ENCODE measurements at regions not wholly inside any gene's neighbourhood (a gene's known extent, or its start where the extent isn't known, plus 50 kb on each side); places are given as distances from the start of the nearest gene placed in this dataset.

GRCh38 chr4:31026256-31026655 is 306.1 kb downstream of the PCDH7 start:
- no peaks in the 10 kb centered on the region for H3K27me3 ChIP-seq (ENCODE audit: insufficient read depth, low read length)
- POLR2A ChIA-PET = no interaction called here
- DNase-seq (ENCODE audit: low read depth, low spot score) = no peak
- no TSS peak for BruUV-seq (replicated peaks)
- intact Hi-C loops (cut with micrococcal nuclease) = loop anchor here (10.0 kb wide), 1 partner anchor 161 kb away; no protein-coding TSS in a partner anchor
- H3K9me2 ChIP-seq (ENCODE audit: insufficient read depth) = no peaks in the 10 kb centered on the region
- 0 out of 4 replicates have a peak, but pooled peaks cover 0 to 16% of the 10 kb centered on the region in 2 experiments for H3K36me3 ChIP-seq (ENCODE audit: control insufficient read depth in 1 of 2, insufficient read depth in 2 of 2, low read length in 2 of 2)
- ATAC-seq = no peak
- peak overlapping the region; percentile 78 for H3K9ac ChIP-seq (ENCODE audit: low read length)
- H3K9me3 ChIP-seq (ENCODE audit: control insufficient read depth in 1 of 2, insufficient read depth in 1 of 2, low read depth in 1 of 2, low read length in 2 of 2) = no peaks in the 10 kb centered on the region
- peak overlapping the region; percentile 91 for H3K27ac ChIP-seq (ENCODE audit: low read depth, low read length)
- RAD21 ChIA-PET (ENCODE audit: low non-redundant PET in 1 of 2, low total read pairs in 2 of 2, uncharacterized antibody in 2 of 2, unreplicated experiment in 2 of 2) = no interaction called here
- H2AFZ ChIP-seq (ENCODE audit: low read depth, low read length, poor library complexity, severe bottlenecking) = no peak overlapping the region
- no peaks in the 10 kb centered on the region for H4K20me1 ChIP-seq (ENCODE audit: insufficient read depth)
- peaks cover 98% of the 10 kb centered on the region for H3K79me2 ChIP-seq (ENCODE audit: insufficient read depth, low read length)
- H3K4me2 ChIP-seq (ENCODE audit: low read length) = peak overlapping the region; percentile 74
- TF ChIP-seq JUND (IDR thresholded peaks at IDR 0.05) (0 out of 2 replicates have a peak, but pooled peaks have one; percentile 14), EGR1 (IDR thresholded peaks at IDR 0.05; ENCODE audit: low read depth) (no peak), MAX (IDR thresholded peaks at IDR 0.05) (peak; percentile 26; the same call in 1 of the 2 replicates), ATF3 (IDR thresholded peaks at IDR 0.05) (no peak)
- peaks cover 72 to 94% of the 10 kb centered on the region in 2 experiments for H3K4me1 ChIP-seq (ENCODE audit: control insufficient read depth in 1 of 2, insufficient read depth in 2 of 2, low read length in 2 of 2)
- CTCF ChIA-PET = no interaction called here
- H3K4me3 ChIP-seq (replicated peaks in 1 of 2; ENCODE audit: low read depth in 1 of 2, low read length in 2 of 2) = no peak overlapping the region

GRCh38 chr4:31034550-31034949 is 314.4 kb downstream of the PCDH7 start:
- ChIA-PET POLR2A (no interaction called here), CTCF (interaction anchor here (1.6 kb wide), 1 partner anchor 11 kb away, joined by 7 read pairs; no protein-coding TSS in a partner anchor), RAD21 (ENCODE audit: low non-redundant PET in 1 of 2, low total read pairs in 2 of 2, uncharacterized antibody in 2 of 2, unreplicated experiment in 2 of 2) (no interaction called here)
- Histone ChIP-seq H3K9me3 (ENCODE audit: control insufficient read depth in 1 of 2, insufficient read depth in 1 of 2, low read depth in 1 of 2, low read length in 2 of 2) (no peaks in the 10 kb centered on the region), H3K4me3 (replicated peaks in 1 of 2; ENCODE audit: low read depth in 1 of 2, low read length in 2 of 2) (peak overlapping the region in 1 of 2 experiments; percentile 15; a peak in 1 of 4 replicates), H3K9ac (ENCODE audit: low read length) (peak overlapping the region; percentile 57), H2AFZ (ENCODE audit: low read depth, low read length, poor library complexity, severe bottlenecking) (no peak overlapping the region), H3K4me2 (ENCODE audit: low read length) (peak overlapping the region; percentile 69), H4K20me1 (ENCODE audit: insufficient read depth) (no peaks in the 10 kb centered on the region), H3K9me2 (ENCODE audit: insufficient read depth) (no peaks in the 10 kb centered on the region), H3K27me3 (ENCODE audit: insufficient read depth, low read length) (no peaks in the 10 kb centered on the region), H3K27ac (ENCODE audit: low read depth, low read length) (peak overlapping the region; percentile 86), H3K36me3 (ENCODE audit: control insufficient read depth in 1 of 2, insufficient read depth in 2 of 2, low read length in 2 of 2) (0 out of 4 replicates have a peak, but pooled peaks cover 0 to 14% of the 10 kb centered on the region in 2 experiments), H3K4me1 (ENCODE audit: control insufficient read depth in 1 of 2, insufficient read depth in 2 of 2, low read length in 2 of 2) (peaks cover 69 to 93% of the 10 kb centered on the region in 2 experiments), H3K79me2 (ENCODE audit: insufficient read depth, low read length) (peaks cover 88% of the 10 kb centered on the region)
- DNase-seq (ENCODE audit: low read depth, low spot score) (no peak), ATAC-seq (peak; percentile 29)
- TF ChIP-seq REST (IDR thresholded peaks at IDR 0.05; ENCODE audit: low read depth) (no peak), CEBPB (IDR thresholded peaks at IDR 0.05; ENCODE audit: low read depth) (no peak), JUND (IDR thresholded peaks at IDR 0.05) (no peak), MAX (IDR thresholded peaks at IDR 0.05) (no peak), TCF7L2 (IDR thresholded peaks at IDR 0.05; ENCODE audit: borderline replicate concordance, extremely low read depth, insufficient read depth, insufficient read length) (no peak)
- intact Hi-C loops (cut with micrococcal nuclease) = no loop called here
- BruUV-seq (replicated peaks) = no TSS peak

Measured in HCT116 (cell line).